ENCODE measurements at regions not wholly inside any gene's neighbourhood (a gene's known extent, or its start where the extent isn't known, plus 50 kb on each side); places are given as distances from the start of the nearest gene placed in this dataset.
"Not testable (repeated sequence)": the region's sequence is repeated elsewhere in the genome, so short reads cannot be mapped to it uniquely, and the experiment has no call there.

- no peak for DNase-seq
Observed at GRCh38 chr12:43245947-43246346, 306.1 kb downstream of the ADAMTS20 start.

- DNase-seq, result no peak
Observed at GRCh38 chr12:43241986-43242385, 310.0 kb downstream of the ADAMTS20 start.

GRCh38 chr12:43238281-43238680 lies 313.7 kb downstream of the ADAMTS20 start:
- DNase-seq, result no peak

GRCh38 chr12:43237238-43237879 lies 314.6 kb downstream of the ADAMTS20 start:
- DNase-seq, result no peak

GRCh38 chr12:43235721-43236120 lies 316.3 kb downstream of the ADAMTS20 start:
- DNase-seq, result no peak

GRCh38 chr12:43233861-43234260 lies 318.1 kb downstream of the ADAMTS20 start:
- DNase-seq, result no peak

GRCh38 chr12:43226151-43226550 lies 325.9 kb downstream of the ADAMTS20 start:
- no peak for DNase-seq

GRCh38 chr12:43224190-43224805 lies 327.7 kb downstream of the ADAMTS20 start:
- not testable (repeated sequence) for DNase-seq

GRCh38 chr12:43222796-43223195 lies 329.2 kb downstream of the ADAMTS20 start:
- no peak for DNase-seq

GRCh38 chr12:43221216-43221615 lies 330.8 kb downstream of the ADAMTS20 start:
- no peak for DNase-seq

- DNase-seq, result no peak
Observed at GRCh38 chr12:43216490-43216889, 335.5 kb downstream of the ADAMTS20 start.

- DNase-seq, result no peak
Observed at GRCh38 chr12:43214166-43214565, 337.8 kb downstream of the ADAMTS20 start.

- no peak for DNase-seq
Observed at GRCh38 chr12:43213608-43214007, 338.4 kb downstream of the ADAMTS20 start.

- no peak for DNase-seq
Observed at GRCh38 chr12:43210485-43211192, 341.4 kb downstream of the ADAMTS20 start.

GRCh38 chr12:43208627-43209026 lies 343.4 kb downstream of the ADAMTS20 start:
- no peak for DNase-seq

GRCh38 chr12:43208221-43208620 lies 343.8 kb downstream of the ADAMTS20 start:
- DNase-seq, result no peak

GRCh38 chr12:43206396-43206795 lies 345.6 kb downstream of the ADAMTS20 start:
- DNase-seq, result no peak

GRCh38 chr12:43198608-43199007 lies 353.4 kb downstream of the ADAMTS20 start:
- no peak for DNase-seq

- DNase-seq, result no peak
Observed at GRCh38 chr12:43196268-43196907, 355.6 kb downstream of the ADAMTS20 start.

GRCh38 chr12:43193096-43193495 lies 358.9 kb downstream of the ADAMTS20 start:
- not testable (repeated sequence) for DNase-seq

GRCh38 chr12:43192442-43192841 lies 359.6 kb downstream of the ADAMTS20 start:
- not testable (repeated sequence) for DNase-seq

GRCh38 chr12:43180242-43180641 lies 371.8 kb downstream of the ADAMTS20 start:
- no peak for DNase-seq

GRCh38 chr12:43179486-43179885 lies 372.5 kb downstream of the ADAMTS20 start:
- DNase-seq, result no peak

GRCh38 chr12:43177276-43177675 lies 374.7 kb downstream of the ADAMTS20 start:
- DNase-seq, result no peak
